Embryonic facial prominence (tissue), 1 donor: ENCODE measurements at regions not wholly inside any gene's neighbourhood (a gene's known extent, or its start where the extent isn't known, plus 50 kb on each side); places are given as distances from the start of the nearest gene placed in this dataset.

Experiments
- DNase-seq: peaks from one replicate; pipeline ENCODE4 v3.0.0-alpha.2; 2016; ENCODE audit errors: extremely low spot score

DNA sequence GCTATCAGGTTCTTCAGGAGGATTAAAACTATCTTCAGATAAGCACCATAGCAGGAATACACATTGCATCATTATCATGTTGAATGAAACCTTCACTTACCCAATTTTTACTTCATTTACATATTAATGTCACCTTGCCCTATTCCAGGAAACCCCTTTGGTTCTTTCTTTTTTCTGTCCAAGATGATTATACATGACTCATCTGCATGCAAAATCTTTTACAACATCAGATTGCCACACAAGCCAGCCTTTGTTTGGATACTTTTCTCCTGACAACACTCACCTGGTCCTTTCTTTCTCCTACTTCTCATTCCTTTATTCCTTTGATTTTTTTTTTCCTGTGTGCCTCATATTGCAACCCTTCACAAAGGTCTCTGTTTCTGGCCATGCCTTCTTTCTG is 200.5 kb upstream of the POU3F2 start:
- DNase-seq: no peak

- DNase-seq: no peak
Observed at GRCh38 chr6:98634569-98634968, 199.8 kb upstream of the POU3F2 start.

DNA sequence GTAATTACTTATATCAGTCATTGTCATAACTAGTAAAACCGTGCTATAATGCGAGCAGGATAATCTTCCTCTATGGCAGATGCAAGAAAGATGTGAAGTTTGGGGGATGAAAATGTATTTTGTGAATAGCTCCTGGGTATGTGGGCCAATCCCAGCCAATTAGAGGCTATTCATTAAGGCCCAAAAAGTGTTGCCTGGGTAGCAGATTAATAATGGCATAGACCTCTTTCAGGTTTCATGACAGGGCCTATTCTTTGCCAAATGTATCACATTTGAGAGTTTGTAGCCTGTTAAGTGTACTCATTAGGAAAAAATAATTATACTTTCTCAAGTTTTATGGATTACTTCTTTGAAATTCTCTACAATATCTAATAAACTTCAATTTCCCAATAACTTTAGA is 199.2 kb upstream of the POU3F2 start:
- no peak for DNase-seq

GRCh38 chr6:98636941-98637340 is 197.4 kb upstream of the POU3F2 start:
- DNase-seq: no peak

- no peak for DNase-seq
Observed at GRCh38 chr6:98639089-98639635, 195.2 kb upstream of the POU3F2 start.

- no peak for DNase-seq
Observed at GRCh38 chr6:98640366-98640765, 194.0 kb upstream of the POU3F2 start.

GRCh38 chr6:98641949-98642719 is 192.2 kb upstream of the POU3F2 start:
- DNase-seq: no peak

DNA sequence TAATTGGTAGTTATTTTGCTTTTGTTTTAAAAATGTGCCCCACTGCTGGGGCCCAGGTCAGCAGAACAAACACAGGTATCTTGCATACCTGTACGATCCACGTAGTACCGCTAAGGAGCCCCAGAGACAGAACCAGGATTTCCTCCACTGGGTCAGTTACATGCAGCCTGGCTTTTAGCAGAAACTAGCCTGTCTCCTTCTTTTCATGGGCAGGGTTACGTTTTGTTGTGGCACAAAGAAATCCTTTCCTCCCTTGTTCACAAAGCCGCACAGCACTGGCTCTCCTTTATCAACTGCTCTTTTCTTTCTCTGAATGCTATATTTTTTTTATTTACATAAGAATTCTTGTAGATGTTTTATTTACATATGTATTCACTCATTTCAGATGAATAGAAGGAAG is 190.3 kb upstream of the POU3F2 start:
- no peak for DNase-seq

GRCh38 chr6:98648211-98648914 is 186.0 kb upstream of the POU3F2 start:
- DNase-seq: no peak

GRCh38 chr6:98650941-98651340 is 183.4 kb upstream of the POU3F2 start:
- DNase-seq: no peak

GRCh38 chr6:98653179-98653578 is 181.2 kb upstream of the POU3F2 start:
- DNase-seq: no peak

GRCh38 chr6:98657764-98658163 is 176.6 kb upstream of the POU3F2 start:
- DNase-seq: peak; percentile 34

GRCh38 chr6:98669371-98669770 is 165.0 kb upstream of the POU3F2 start:
- no peak for DNase-seq

DNA sequence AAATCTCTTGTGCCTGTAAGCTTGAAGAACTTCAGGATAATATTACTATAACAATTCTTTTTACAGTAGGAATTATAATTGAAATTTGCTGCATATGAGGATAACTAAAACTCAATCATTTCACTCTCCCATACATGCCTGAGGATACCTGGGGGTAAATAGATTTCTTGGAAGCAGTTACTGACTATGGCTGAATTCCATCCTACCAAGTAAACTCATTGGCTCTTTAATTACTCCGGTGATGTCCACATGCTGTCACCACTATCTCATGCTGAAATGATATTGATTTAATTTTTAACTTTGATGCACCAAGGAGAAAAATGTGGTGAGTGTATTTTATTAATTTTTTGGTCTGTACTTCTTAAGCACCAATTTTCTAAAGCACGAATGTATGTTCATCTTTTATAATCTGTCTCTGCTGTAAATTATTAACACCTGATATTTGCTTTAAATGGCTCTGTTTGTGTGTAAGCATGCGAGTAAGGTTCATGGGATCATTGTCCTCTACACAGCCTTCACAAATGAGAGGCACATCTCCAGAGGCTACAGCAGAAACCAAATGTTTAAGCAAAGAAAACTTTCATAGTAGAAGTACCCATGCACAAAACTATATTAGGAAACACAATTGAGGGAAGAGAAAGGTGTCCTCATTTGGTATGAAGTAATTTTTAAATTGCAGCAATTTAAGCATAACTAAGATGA is 164.2 kb upstream of the POU3F2 start:
- DNase-seq: no peak

- DNase-seq: no peak
Observed at GRCh38 chr6:98672681-98673475, 161.5 kb upstream of the POU3F2 start.

GRCh38 chr6:98678481-98678880 is 155.9 kb upstream of the POU3F2 start:
- no peak for DNase-seq

DNA sequence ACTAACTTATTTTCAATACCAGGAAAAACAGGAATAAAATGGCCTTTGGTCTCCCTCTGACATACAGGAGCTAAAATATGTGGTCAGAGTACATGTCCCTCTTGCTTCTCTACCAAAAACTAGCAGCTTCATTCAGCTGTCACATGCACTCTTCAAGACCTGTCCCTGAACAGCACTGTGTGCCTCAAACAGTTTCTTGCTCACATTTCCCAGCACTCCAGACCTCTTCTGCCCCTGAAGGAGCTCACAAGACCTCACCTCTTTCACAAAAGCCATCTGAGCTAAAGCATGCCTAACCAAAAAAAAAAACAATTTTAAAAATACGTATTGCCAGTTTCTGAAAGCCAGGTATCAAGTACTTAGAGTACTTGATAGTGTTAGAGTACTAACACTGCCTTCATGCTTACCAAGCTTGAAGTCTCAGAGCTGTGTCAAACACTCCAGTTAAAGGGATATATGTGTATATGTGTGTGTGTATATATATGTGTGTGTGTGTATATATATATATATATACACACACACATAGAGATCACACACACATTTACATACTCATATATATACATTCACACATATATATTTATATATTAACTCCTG is 148.3 kb upstream of the POU3F2 start:
- DNase-seq: no peak

- DNase-seq: no peak
Observed at GRCh38 chr6:98687752-98688151, 146.6 kb upstream of the POU3F2 start.

DNA sequence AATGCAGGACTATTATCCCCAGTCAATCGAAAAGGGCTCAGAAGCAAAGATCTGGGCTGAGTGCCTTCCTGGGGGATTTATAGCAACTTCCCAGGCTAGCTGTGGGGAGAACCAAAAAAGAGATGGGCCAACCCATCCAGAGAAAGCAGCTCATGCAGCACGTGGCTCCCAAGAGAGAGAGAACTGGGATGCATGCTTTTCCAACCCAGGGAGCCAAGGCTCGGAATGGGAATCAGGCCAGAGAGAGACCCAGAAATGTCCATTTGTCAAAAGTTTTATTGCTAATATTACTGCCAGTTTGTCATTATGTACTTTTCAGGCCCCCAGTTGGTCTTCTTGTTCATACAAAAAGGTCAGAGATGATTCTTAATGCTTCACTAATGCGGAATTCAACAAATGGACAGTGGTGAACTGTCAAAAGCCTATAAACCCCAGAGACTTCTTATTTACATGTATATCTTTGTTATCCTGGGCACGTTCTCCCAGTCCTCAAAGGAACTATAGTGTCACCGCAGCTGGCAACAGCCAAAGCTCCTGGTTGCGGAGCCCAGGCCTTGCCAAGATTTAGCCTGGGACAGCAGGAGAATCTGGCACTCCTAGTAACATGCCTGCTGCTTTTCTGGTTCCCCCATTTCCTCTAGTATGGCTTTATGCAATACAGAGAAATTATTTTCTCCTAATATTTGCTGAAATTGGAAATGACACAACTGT is 139.1 kb upstream of the POU3F2 start:
- no peak for DNase-seq

- no peak for DNase-seq
Observed at GRCh38 chr6:98711380-98711779, 123.0 kb upstream of the POU3F2 start.

DNA sequence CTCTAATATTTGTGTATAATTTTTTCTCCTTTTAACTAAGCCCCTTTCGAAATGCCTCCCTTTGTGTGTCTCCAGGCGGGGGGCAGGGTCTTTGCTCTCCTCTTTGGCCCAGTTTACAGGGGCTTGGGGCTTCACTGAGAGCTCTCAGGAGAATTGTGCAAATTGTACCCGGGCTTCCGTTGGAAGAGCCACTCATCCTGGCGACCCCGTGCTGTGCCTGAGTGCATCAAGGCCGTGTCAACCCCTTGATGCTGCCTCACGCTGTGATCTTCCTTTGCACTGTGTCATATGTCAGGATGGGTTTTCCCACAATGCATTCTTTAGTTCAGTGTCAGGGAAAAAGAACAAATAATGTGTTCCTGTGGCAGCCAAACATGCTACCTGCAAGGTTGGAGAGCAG is 118.0 kb upstream of the POU3F2 start:
- DNase-seq: no peak
